Suprapubic skin (tissue), 2 donors: ENCODE measurements at regions not wholly inside any gene's neighbourhood (a gene's known extent, or its start where the extent isn't known, plus 50 kb on each side); places are given as distances from the start of the nearest gene placed in this dataset.

Experiments
- EP300 ChIP-seq: sonication (generic); formaldehyde crosslinking; IDR thresholded peaks from one replicate; pipeline ENCODE4 v1.6.1; 2017; ENCODE audit warnings: antibody characterized with exemption
- POLR2A ChIP-seq, 2 donors: fragments of 450-650 bp; IDR thresholded peaks; one replicate each; pipeline ENCODE4 v1.6.1; 2017; ENCODE audit warnings: antibody characterized with exemption in 2 of 2, mild to moderate bottlenecking in 2 of 2, moderate library complexity in 2 of 2

GRCh38 chr10:53432035-53432434, 659.5 kb upstream of the MBL2 start:
- TF ChIP-seq POLR2A (IDR thresholded peaks at IDR 0.05) (no peak), EP300 (no peak)
